ENCODE measurements at regions not wholly inside any gene's neighbourhood (a gene's known extent, or its start where the extent isn't known, plus 50 kb on each side); places are given as distances from the start of the nearest gene placed in this dataset.
"Not testable (repeated sequence)": the region's sequence is repeated elsewhere in the genome, so short reads cannot be mapped to it uniquely, and the experiment has no call there.

- H3K9me3 ChIP-seq (ENCODE audit: control insufficient read depth in 5 of 5, low read length in 5 of 5) = no peaks in the 10 kb centered on the region
- H3K36me3 ChIP-seq (ENCODE audit: control insufficient read depth in 5 of 5, insufficient read depth in 5 of 5, low read length in 5 of 5) = no peaks in the 10 kb centered on the region
- no peak overlapping the region for H3K27ac ChIP-seq (ENCODE audit: low read depth, low read length)
- no peaks in the 10 kb centered on the region for H3K27me3 ChIP-seq (ENCODE audit: control insufficient read depth in 5 of 5, insufficient read depth in 4 of 5, low read length in 5 of 5)
- no peak overlapping the region for H3K4me3 ChIP-seq (ENCODE audit: low read depth in 1 of 5, low read length in 5 of 5)
- H3K4me1 ChIP-seq (ENCODE audit: control insufficient read depth in 5 of 5, insufficient read depth in 5 of 5, low read length in 5 of 5) = no peaks in the 10 kb centered on the region
- no peak overlapping the region for H3K9ac ChIP-seq (ENCODE audit: low read length in 5 of 5)
These were observed 658.2 kb downstream of the TDRD15 start for GRCh38 chr2:21781962-21782361.

GRCh38 chr2:21782866-21783265 is 659.1 kb downstream of the TDRD15 start:
- no peaks in the 10 kb centered on the region for H3K4me1 ChIP-seq (ENCODE audit: control insufficient read depth in 5 of 5, insufficient read depth in 5 of 5, low read length in 5 of 5)
- H3K4me3 ChIP-seq (ENCODE audit: low read depth in 1 of 5, low read length in 5 of 5) = no peak overlapping the region
- no peak overlapping the region for H3K9ac ChIP-seq (ENCODE audit: low read length in 5 of 5)
- H3K9me3 ChIP-seq (ENCODE audit: control insufficient read depth in 5 of 5, low read length in 5 of 5) = no peaks in the 10 kb centered on the region
- no peaks in the 10 kb centered on the region for H3K27me3 ChIP-seq (ENCODE audit: control insufficient read depth in 5 of 5, insufficient read depth in 4 of 5, low read length in 5 of 5)
- no peak overlapping the region for H3K27ac ChIP-seq (ENCODE audit: low read depth, low read length)
- no peaks in the 10 kb centered on the region for H3K36me3 ChIP-seq (ENCODE audit: control insufficient read depth in 5 of 5, insufficient read depth in 5 of 5, low read length in 5 of 5)

- H3K9me3 ChIP-seq (ENCODE audit: control insufficient read depth in 5 of 5, low read length in 5 of 5) = no peaks in the 10 kb centered on the region
- no peak overlapping the region for H3K9ac ChIP-seq (ENCODE audit: low read length in 5 of 5)
- no peak overlapping the region for H3K4me3 ChIP-seq (ENCODE audit: low read depth in 1 of 5, low read length in 5 of 5)
- no peaks in the 10 kb centered on the region for H3K27me3 ChIP-seq (ENCODE audit: control insufficient read depth in 5 of 5, insufficient read depth in 4 of 5, low read length in 5 of 5)
- H3K36me3 ChIP-seq (ENCODE audit: control insufficient read depth in 5 of 5, insufficient read depth in 5 of 5, low read length in 5 of 5) = no peaks in the 10 kb centered on the region
- H3K27ac ChIP-seq (ENCODE audit: low read depth, low read length) = no peak overlapping the region
- H3K4me1 ChIP-seq (ENCODE audit: control insufficient read depth in 5 of 5, insufficient read depth in 5 of 5, low read length in 5 of 5) = peaks cover 0 to 2% (median 0%) of the 10 kb centered on the region in 5 donors
These were observed 664.2 kb downstream of the TDRD15 start for GRCh38 chr2:21787941-21788340.

GRCh38 chr2:21790311-21790710 is 666.5 kb downstream of the TDRD15 start:
- not testable (repeated sequence) for H3K9ac ChIP-seq (ENCODE audit: low read length in 5 of 5); H3K27ac ChIP-seq (ENCODE audit: low read depth, low read length)

GRCh38 chr2:21792571-21792970 is 668.8 kb downstream of the TDRD15 start:
- Histone ChIP-seq H3K9ac (ENCODE audit: low read length in 5 of 5) (no peak overlapping the region), H3K4me3 (ENCODE audit: low read depth in 1 of 5, low read length in 5 of 5) (no peak overlapping the region), H3K4me1 (ENCODE audit: control insufficient read depth in 5 of 5, insufficient read depth in 5 of 5, low read length in 5 of 5) (peaks cover 0 to 2% (median 0%) of the 10 kb centered on the region in 5 donors), H3K27me3 (ENCODE audit: control insufficient read depth in 5 of 5, insufficient read depth in 4 of 5, low read length in 5 of 5) (no peaks in the 10 kb centered on the region), H3K27ac (ENCODE audit: low read depth, low read length) (no peak overlapping the region), H3K9me3 (ENCODE audit: control insufficient read depth in 5 of 5, low read length in 5 of 5) (no peaks in the 10 kb centered on the region), H3K36me3 (ENCODE audit: control insufficient read depth in 5 of 5, insufficient read depth in 5 of 5, low read length in 5 of 5) (no peaks in the 10 kb centered on the region)

More at GRCh38 chr2:21790311-21790710, 666.5 kb downstream of the TDRD15 start:
- not testable (repeated sequence) for H3K4me1 ChIP-seq (ENCODE audit: control insufficient read depth in 5 of 5, insufficient read depth in 5 of 5, low read length in 5 of 5); H3K27me3 ChIP-seq (ENCODE audit: control insufficient read depth in 5 of 5, insufficient read depth in 4 of 5, low read length in 5 of 5); H3K9me3 ChIP-seq (ENCODE audit: control insufficient read depth in 5 of 5, low read length in 5 of 5); H3K36me3 ChIP-seq (ENCODE audit: control insufficient read depth in 5 of 5, insufficient read depth in 5 of 5, low read length in 5 of 5); H3K4me3 ChIP-seq (ENCODE audit: low read depth in 1 of 5, low read length in 5 of 5)

GRCh38 chr2:21793461-21793860 is 669.7 kb downstream of the TDRD15 start:
- Histone ChIP-seq H3K4me3 (ENCODE audit: low read depth in 1 of 5, low read length in 5 of 5) (no peak overlapping the region), H3K36me3 (ENCODE audit: control insufficient read depth in 5 of 5, insufficient read depth in 5 of 5, low read length in 5 of 5) (no peaks in the 10 kb centered on the region), H3K27ac (ENCODE audit: low read depth, low read length) (no peak overlapping the region), H3K27me3 (ENCODE audit: control insufficient read depth in 5 of 5, insufficient read depth in 4 of 5, low read length in 5 of 5) (no peaks in the 10 kb centered on the region), H3K4me1 (ENCODE audit: control insufficient read depth in 5 of 5, insufficient read depth in 5 of 5, low read length in 5 of 5) (peaks cover 0 to 2% (median 0%) of the 10 kb centered on the region in 5 donors), H3K9me3 (ENCODE audit: control insufficient read depth in 5 of 5, low read length in 5 of 5) (no peaks in the 10 kb centered on the region), H3K9ac (ENCODE audit: low read length in 5 of 5) (no peak overlapping the region)

- Histone ChIP-seq H3K9ac (ENCODE audit: low read length in 5 of 5) (no peak overlapping the region), H3K4me3 (ENCODE audit: low read depth in 1 of 5, low read length in 5 of 5) (no peak overlapping the region), H3K4me1 (ENCODE audit: control insufficient read depth in 5 of 5, insufficient read depth in 5 of 5, low read length in 5 of 5) (peaks cover 0 to 2% (median 0%) of the 10 kb centered on the region in 5 donors), H3K27me3 (ENCODE audit: control insufficient read depth in 5 of 5, insufficient read depth in 4 of 5, low read length in 5 of 5) (no peaks in the 10 kb centered on the region), H3K27ac (ENCODE audit: low read depth, low read length) (no peak overlapping the region), H3K36me3 (ENCODE audit: control insufficient read depth in 5 of 5, insufficient read depth in 5 of 5, low read length in 5 of 5) (no peaks in the 10 kb centered on the region), H3K9me3 (ENCODE audit: control insufficient read depth in 5 of 5, low read length in 5 of 5) (no peaks in the 10 kb centered on the region)
These were observed 670.8 kb downstream of the TDRD15 start for GRCh38 chr2:21794611-21795010.

- Histone ChIP-seq H3K4me1 (ENCODE audit: control insufficient read depth in 5 of 5, insufficient read depth in 5 of 5, low read length in 5 of 5) (no peaks in the 10 kb centered on the region), H3K36me3 (ENCODE audit: control insufficient read depth in 5 of 5, insufficient read depth in 5 of 5, low read length in 5 of 5) (no peaks in the 10 kb centered on the region), H3K27ac (ENCODE audit: low read depth, low read length) (no peak overlapping the region), H3K4me3 (ENCODE audit: low read depth in 1 of 5, low read length in 5 of 5) (no peak overlapping the region), H3K9me3 (ENCODE audit: control insufficient read depth in 5 of 5, low read length in 5 of 5) (no peaks in the 10 kb centered on the region), H3K27me3 (ENCODE audit: control insufficient read depth in 5 of 5, insufficient read depth in 4 of 5, low read length in 5 of 5) (no peaks in the 10 kb centered on the region), H3K9ac (ENCODE audit: low read length in 5 of 5) (no peak overlapping the region)
These were observed 676.6 kb downstream of the TDRD15 start for GRCh38 chr2:21800356-21800755.

GRCh38 chr2:21803550-21803949 is 679.8 kb downstream of the TDRD15 start:
- Histone ChIP-seq H3K36me3 (ENCODE audit: control insufficient read depth in 5 of 5, insufficient read depth in 5 of 5, low read length in 5 of 5) (no peaks in the 10 kb centered on the region), H3K4me1 (ENCODE audit: control insufficient read depth in 5 of 5, insufficient read depth in 5 of 5, low read length in 5 of 5) (no peaks in the 10 kb centered on the region)

GRCh38 chr2:21804151-21804550 is 680.4 kb downstream of the TDRD15 start:
- H3K4me1 ChIP-seq (ENCODE audit: control insufficient read depth in 5 of 5, insufficient read depth in 5 of 5, low read length in 5 of 5) = no peaks in the 10 kb centered on the region
- no peak overlapping the region for H3K9ac ChIP-seq (ENCODE audit: low read length in 5 of 5)
- H3K4me3 ChIP-seq (ENCODE audit: low read depth in 1 of 5, low read length in 5 of 5) = no peak overlapping the region
- H3K27ac ChIP-seq (ENCODE audit: low read depth, low read length) = no peak overlapping the region
- no peaks in the 10 kb centered on the region for H3K9me3 ChIP-seq (ENCODE audit: control insufficient read depth in 5 of 5, low read length in 5 of 5)
- no peaks in the 10 kb centered on the region for H3K36me3 ChIP-seq (ENCODE audit: control insufficient read depth in 5 of 5, insufficient read depth in 5 of 5, low read length in 5 of 5)
- H3K27me3 ChIP-seq (ENCODE audit: control insufficient read depth in 5 of 5, insufficient read depth in 4 of 5, low read length in 5 of 5) = no peaks in the 10 kb centered on the region

More at GRCh38 chr2:21803550-21803949, 679.8 kb downstream of the TDRD15 start:
- H3K9me3 ChIP-seq (ENCODE audit: control insufficient read depth in 5 of 5, low read length in 5 of 5) = no peaks in the 10 kb centered on the region
- H3K9ac ChIP-seq (ENCODE audit: low read length in 5 of 5) = no peak overlapping the region
- no peak overlapping the region for H3K4me3 ChIP-seq (ENCODE audit: low read depth in 1 of 5, low read length in 5 of 5)
- no peak overlapping the region for H3K27ac ChIP-seq (ENCODE audit: low read depth, low read length)
- H3K27me3 ChIP-seq (ENCODE audit: control insufficient read depth in 5 of 5, insufficient read depth in 4 of 5, low read length in 5 of 5) = no peaks in the 10 kb centered on the region

- H3K27ac ChIP-seq (ENCODE audit: low read depth, low read length) = no peak overlapping the region
- H3K27me3 ChIP-seq (ENCODE audit: control insufficient read depth in 5 of 5, insufficient read depth in 4 of 5, low read length in 5 of 5) = no peaks in the 10 kb centered on the region
- H3K4me3 ChIP-seq (ENCODE audit: low read depth in 1 of 5, low read length in 5 of 5) = no peak overlapping the region
- H3K4me1 ChIP-seq (ENCODE audit: control insufficient read depth in 5 of 5, insufficient read depth in 5 of 5, low read length in 5 of 5) = no peaks in the 10 kb centered on the region
- H3K9ac ChIP-seq (ENCODE audit: low read length in 5 of 5) = no peak overlapping the region
- H3K9me3 ChIP-seq (ENCODE audit: control insufficient read depth in 5 of 5, low read length in 5 of 5) = no peaks in the 10 kb centered on the region
- no peaks in the 10 kb centered on the region for H3K36me3 ChIP-seq (ENCODE audit: control insufficient read depth in 5 of 5, insufficient read depth in 5 of 5, low read length in 5 of 5)
These were observed 687.8 kb downstream of the TDRD15 start for GRCh38 chr2:21811541-21811940.
